ENCODE measurements at regions not wholly inside any gene's neighbourhood (a gene's known extent, or its start where the extent isn't known, plus 50 kb on each side); places are given as distances from the start of the nearest gene placed in this dataset.

DNA sequence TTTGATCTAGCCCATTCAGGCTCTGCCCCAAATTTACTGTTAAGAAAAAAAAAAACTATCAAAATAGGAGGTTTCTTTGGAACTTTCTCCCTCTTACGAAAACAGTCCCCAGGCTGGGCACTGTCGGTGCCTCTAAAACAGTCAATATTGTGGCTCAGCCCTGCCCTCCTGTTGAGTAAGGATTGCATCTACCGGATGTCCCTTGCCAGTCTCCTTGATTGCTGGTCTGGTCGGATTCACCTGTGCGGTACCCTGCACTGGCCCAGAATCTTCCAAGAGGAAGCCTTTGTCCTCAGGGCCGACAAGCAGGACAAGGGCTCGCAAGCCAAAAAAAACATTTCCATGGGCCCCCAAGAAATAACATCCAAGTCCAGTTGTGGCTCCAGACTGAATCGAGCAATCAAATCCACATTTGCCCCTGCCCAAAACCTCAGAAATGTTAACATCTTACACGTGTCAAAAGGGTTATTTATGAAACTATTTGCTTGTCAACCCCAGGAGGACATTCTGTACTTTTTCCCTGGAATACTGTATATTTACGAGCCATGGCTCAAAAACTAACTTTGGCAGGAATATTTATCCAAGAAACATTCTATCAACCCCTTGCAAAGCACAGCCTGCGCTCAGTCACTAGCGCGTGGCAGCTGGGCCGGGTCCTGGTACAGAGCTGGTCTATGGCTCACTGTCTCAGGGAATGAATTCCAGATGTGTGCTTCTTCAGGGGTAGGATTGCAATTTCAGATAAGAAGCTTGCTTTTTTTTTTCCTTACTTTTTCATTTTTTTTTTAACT lies 129.2 kb upstream of the ADRA1B start:
- no peak for DNase-seq (ENCODE audit: low read depth)
- no peak for TF ChIP-seq CTCF (IDR thresholded peaks at IDR 0.05; ENCODE audit: low read depth, low read length, missing control alignments)
- no peak overlapping the region for H3K4me3 ChIP-seq (ENCODE audit: low read depth, low read length)

DNA sequence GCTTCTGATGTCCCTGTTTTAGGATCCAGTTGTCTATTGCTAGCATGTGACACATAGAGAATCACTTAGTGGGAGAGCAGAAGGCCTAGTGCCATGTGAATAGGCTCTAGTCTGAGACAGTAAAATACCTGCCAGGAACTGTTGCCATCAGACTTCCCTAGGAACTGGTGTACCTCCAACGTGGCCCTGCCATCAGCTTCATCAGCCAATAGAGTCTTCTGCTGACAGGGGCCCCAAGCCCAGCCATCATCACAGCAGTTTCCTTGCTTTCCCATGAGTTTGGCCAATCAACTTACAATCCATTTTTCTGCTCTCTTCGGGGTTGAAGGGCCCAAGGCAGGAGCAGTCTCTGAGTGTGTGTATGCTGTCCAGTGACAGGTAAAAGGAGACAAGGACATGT lies 128.4 kb upstream of the ADRA1B start:
- H3K4me3 ChIP-seq (ENCODE audit: low read depth, low read length): no peak overlapping the region
- no peak for TF ChIP-seq CTCF (IDR thresholded peaks at IDR 0.05; ENCODE audit: low read depth, low read length, missing control alignments)
- DNase-seq (ENCODE audit: low read depth): no peak

DNA sequence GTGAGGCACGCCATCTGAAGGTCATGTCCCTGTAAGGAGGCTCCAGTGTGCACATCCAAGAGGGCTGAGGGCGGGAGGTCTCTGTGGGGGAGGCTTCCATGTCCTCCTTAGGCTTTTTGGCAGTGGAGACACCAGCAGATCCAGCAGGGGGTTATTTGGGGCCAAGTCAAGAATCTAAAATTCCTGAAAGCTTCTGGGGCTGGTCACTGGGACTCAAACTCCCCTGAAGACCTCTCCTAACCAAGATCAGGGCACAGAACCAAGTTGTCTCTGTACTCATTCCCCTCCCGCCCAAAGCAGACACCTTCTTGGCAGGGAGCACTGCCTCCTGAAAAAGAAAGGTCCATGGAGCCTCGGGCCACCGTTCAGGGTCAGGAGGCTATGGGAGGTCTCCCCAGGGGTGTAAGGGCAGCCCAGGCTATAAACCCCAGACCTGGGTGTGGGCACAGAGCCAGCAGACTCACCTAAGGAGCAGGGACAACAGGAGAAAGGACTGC lies 127.4 kb upstream of the ADRA1B start:
- TF ChIP-seq CTCF (IDR thresholded peaks at IDR 0.05; ENCODE audit: low read depth, low read length, missing control alignments): no peak

GRCh38 chr5:159792180-159792579 lies 124.1 kb upstream of the ADRA1B start:
- no peak for TF ChIP-seq CTCF (IDR thresholded peaks at IDR 0.05; ENCODE audit: low read depth, low read length, missing control alignments)
- H3K4me3 ChIP-seq (ENCODE audit: low read depth, low read length): no peak overlapping the region
- no peak for DNase-seq (ENCODE audit: low read depth)

More for the DNA sequence above, 127.4 kb upstream of the ADRA1B start:
- no peak overlapping the region for H3K4me3 ChIP-seq (ENCODE audit: low read depth, low read length)
- DNase-seq (ENCODE audit: low read depth): no peak

- no peak overlapping the region for H3K4me3 ChIP-seq (ENCODE audit: low read depth, low read length)
- DNase-seq (ENCODE audit: low read depth): no peak
- TF ChIP-seq CTCF (IDR thresholded peaks at IDR 0.05; ENCODE audit: low read depth, low read length, missing control alignments): no peak
These were observed 118.9 kb upstream of the ADRA1B start for GRCh38 chr5:159797261-159797970.

DNA sequence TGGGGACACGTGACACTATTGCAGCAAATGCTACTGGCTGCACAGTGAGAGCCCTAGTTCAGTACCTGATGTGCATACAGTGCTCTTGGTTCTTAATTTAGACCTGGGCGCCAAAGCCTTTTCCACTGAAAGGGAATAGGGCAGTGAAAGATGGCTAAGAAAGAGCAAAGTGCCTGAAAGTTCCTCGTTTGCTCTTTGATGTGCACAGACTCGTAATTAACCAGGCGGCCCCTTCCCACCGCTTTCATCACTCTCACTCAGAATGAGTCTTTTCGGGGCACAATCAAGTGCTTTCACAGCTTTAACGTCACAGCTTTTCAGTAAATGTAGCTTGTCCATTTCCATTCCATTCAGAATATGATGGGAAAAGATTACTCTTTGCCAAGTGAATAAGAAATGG lies 116.6 kb upstream of the ADRA1B start:
- TF ChIP-seq CTCF (IDR thresholded peaks at IDR 0.05; ENCODE audit: low read depth, low read length, missing control alignments): no peak
- DNase-seq (ENCODE audit: low read depth): no peak
- H3K4me3 ChIP-seq (ENCODE audit: low read depth, low read length): no peak overlapping the region

Measured in GM12864 (cell line).